ENCODE measurements at regions not wholly inside any gene's neighbourhood (a gene's known extent, or its start where the extent isn't known, plus 50 kb on each side); places are given as distances from the start of the nearest gene placed in this dataset.

DNA sequence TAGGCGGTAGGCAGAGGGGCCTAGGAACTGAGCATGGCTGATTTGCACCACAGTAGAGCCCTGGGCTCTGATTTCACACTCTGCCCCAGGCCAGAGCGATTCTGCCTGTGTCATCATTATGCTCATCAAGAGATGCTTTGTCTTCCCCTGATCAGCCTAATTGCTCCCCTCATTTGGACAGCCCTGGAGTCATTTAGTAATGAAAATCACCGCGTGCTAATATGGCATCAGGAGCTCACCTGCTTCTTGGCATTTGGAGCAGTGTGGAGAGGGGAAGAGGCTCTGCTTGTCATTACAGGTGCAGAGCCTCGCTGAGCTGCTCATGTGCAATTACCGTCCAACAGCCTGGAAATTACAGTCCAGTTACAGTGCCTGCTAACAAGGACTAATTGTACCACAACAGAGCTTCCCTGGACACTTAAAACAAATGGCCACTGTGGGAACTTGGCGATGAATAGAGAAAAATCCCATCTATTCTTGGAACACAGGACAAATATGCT, 157.1 kb upstream of the WSCD1 start:
- TF ChIP-seq CTCF (IDR thresholded peaks at IDR 0.05) (no peak), POLR2AphosphoS5 (IDR thresholded peaks at IDR 0.05) (no peak), POLR2A (IDR thresholded peaks at IDR 0.05; ENCODE audit: low read depth) (no peak), EP300 (IDR thresholded peaks at IDR 0.05) (no peak)

Measured in esophagus muscularis mucosa (tissue), 4 donors.